ENCODE measurements at regions not wholly inside any gene's neighbourhood (a gene's known extent, or its start where the extent isn't known, plus 50 kb on each side); places are given as distances from the start of the nearest gene placed in this dataset.

GRCh38 chr7:16268821-16269768 is 152.2 kb downstream of the CRPPA start:
- no peak for TF ChIP-seq EZH2 (IDR thresholded peaks at IDR 0.05; ENCODE audit: insufficient read depth, low read length)
- TF ChIP-seq, protein P1, sequence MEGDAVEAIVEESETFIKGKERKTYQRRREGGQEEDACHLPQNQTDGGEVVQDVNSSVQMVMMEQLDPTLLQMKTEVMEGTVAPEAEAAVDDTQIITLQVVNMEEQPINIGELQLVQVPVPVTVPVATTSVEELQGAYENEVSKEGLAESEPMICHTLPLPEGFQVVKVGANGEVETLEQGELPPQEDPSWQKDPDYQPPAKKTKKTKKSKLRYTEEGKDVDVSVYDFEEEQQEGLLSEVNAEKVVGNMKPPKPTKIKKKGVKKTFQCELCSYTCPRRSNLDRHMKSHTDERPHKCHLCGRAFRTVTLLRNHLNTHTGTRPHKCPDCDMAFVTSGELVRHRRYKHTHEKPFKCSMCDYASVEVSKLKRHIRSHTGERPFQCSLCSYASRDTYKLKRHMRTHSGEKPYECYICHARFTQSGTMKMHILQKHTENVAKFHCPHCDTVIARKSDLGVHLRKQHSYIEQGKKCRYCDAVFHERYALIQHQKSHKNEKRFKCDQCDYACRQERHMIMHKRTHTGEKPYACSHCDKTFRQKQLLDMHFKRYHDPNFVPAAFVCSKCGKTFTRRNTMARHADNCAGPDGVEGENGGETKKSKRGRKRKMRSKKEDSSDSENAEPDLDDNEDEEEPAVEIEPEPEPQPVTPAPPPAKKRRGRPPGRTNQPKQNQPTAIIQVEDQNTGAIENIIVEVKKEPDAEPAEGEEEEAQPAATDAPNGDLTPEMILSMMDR (IDR thresholded peaks at IDR 0.05; ENCODE audit: insufficient read depth, low read depth, low read length) = no peak

Data from astrocyte (in vitro differentiated cells and primary cell).